Upper lobe of right lung (tissue), 1 donor: ENCODE measurements at regions not wholly inside any gene's neighbourhood (a gene's known extent, or its start where the extent isn't known, plus 50 kb on each side); places are given as distances from the start of the nearest gene placed in this dataset.

Source experiments
- ATAC-seq: fragments of 200-7000 bp; cut with Tn5 transposase; one replicate; pipeline ENCODE4 v1.9.1; 2020; ENCODE audit warnings: mild to moderate bottlenecking, moderate library complexity
- DNase-seq: peaks from one replicate; pipeline ENCODE4 v3.0.0-alpha.2; 2020
- H3K27ac ChIP-seq: fragments of 200-600 bp; one replicate; pipeline ENCODE4 v1.8.0; 2022
- H3K27me3 ChIP-seq: fragments of 200-600 bp; one replicate; pipeline ENCODE4 v1.8.0; 2022; ENCODE audit warnings: mild to moderate bottlenecking
- H3K36me3 ChIP-seq: fragments of 200-600 bp; one replicate; pipeline ENCODE4 v1.8.0; 2022
- H3K4me1 ChIP-seq: fragments of 200-600 bp; one replicate; pipeline ENCODE4 v1.8.0; 2022
- H3K4me3 ChIP-seq: fragments of 200-600 bp; one replicate; pipeline ENCODE4 v1.8.0; 2022; ENCODE audit warnings: mild to moderate bottlenecking
- H3K9me3 ChIP-seq: fragments of 200-600 bp; one replicate; pipeline ENCODE4 v1.8.0; 2022
- intact Hi-C: fragments of 100-400 bp; cut with DNase I; formaldehyde crosslinking; loops from one replicate; pipeline ENCODE4 v1.11.0; 2022
- TF ChIP-seq, protein P1 (sequence below): fragments of 200-600 bp; IDR thresholded peaks from one replicate; pipeline ENCODE4 v1.8.0; 2022; ENCODE audit warnings: antibody characterized with exemption
- donor health status: DM: no; HTN: yes; CAD: no; lungs with severe emphysema.

- ATAC-seq = no peak
- Histone ChIP-seq H3K27me3 (no peaks in the 10 kb centered on the region), H3K36me3 (no peaks in the 10 kb centered on the region), H3K4me3 (no peak overlapping the region), H3K9me3 (no peaks in the 10 kb centered on the region), H3K27ac (no peak overlapping the region), H3K4me1 (no peaks in the 10 kb centered on the region)
- no peak for DNase-seq
- intact Hi-C loops = no loop called here
- TF ChIP-seq, protein P1, sequence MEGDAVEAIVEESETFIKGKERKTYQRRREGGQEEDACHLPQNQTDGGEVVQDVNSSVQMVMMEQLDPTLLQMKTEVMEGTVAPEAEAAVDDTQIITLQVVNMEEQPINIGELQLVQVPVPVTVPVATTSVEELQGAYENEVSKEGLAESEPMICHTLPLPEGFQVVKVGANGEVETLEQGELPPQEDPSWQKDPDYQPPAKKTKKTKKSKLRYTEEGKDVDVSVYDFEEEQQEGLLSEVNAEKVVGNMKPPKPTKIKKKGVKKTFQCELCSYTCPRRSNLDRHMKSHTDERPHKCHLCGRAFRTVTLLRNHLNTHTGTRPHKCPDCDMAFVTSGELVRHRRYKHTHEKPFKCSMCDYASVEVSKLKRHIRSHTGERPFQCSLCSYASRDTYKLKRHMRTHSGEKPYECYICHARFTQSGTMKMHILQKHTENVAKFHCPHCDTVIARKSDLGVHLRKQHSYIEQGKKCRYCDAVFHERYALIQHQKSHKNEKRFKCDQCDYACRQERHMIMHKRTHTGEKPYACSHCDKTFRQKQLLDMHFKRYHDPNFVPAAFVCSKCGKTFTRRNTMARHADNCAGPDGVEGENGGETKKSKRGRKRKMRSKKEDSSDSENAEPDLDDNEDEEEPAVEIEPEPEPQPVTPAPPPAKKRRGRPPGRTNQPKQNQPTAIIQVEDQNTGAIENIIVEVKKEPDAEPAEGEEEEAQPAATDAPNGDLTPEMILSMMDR = no peak
Observed at GRCh38 chr9:118109542-118109941, 405.3 kb downstream of the TLR4 start.

DNA sequence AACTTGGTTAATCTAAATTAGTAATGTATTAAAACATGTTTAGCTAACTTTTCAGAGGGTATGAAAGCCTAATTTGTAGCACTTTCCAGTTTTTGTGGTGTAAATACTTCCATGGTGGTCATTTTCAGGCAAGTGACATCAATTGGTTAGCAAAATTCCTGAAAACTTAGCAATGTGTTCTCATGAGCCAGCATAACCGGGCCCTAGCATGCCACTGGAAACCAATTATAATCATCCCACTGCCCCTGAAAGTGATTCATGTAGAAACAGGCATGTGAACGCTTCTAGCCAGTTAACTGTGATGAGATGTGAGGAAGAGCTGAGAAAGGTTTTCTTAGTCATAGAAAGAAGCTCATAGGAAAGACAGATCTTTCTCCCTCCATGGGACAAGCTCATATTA is 417.2 kb downstream of the TLR4 start:
- no peak overlapping the region for H3K4me3 ChIP-seq
- H3K9me3 ChIP-seq = no peaks in the 10 kb centered on the region
- intact Hi-C loops = no loop called here
- no peaks in the 10 kb centered on the region for H3K4me1 ChIP-seq
- H3K27me3 ChIP-seq = no peaks in the 10 kb centered on the region
- TF ChIP-seq, protein P1 = no peak
- ATAC-seq = no peak
- H3K36me3 ChIP-seq = no peaks in the 10 kb centered on the region
- no peak overlapping the region for H3K27ac ChIP-seq
- DNase-seq = no peak

- Histone ChIP-seq H3K4me1 (no peaks in the 10 kb centered on the region), H3K4me3 (no peak overlapping the region), H3K27me3 (no peaks in the 10 kb centered on the region), H3K36me3 (no peaks in the 10 kb centered on the region), H3K27ac (no peak overlapping the region), H3K9me3 (no peaks in the 10 kb centered on the region)
- TF ChIP-seq, protein P1 = no peak
- no peak for ATAC-seq
- DNase-seq = peak; percentile 28
- intact Hi-C loops = no loop called here
Observed at GRCh38 chr9:118128313-118128712, 424.1 kb downstream of the TLR4 start.

DNA sequence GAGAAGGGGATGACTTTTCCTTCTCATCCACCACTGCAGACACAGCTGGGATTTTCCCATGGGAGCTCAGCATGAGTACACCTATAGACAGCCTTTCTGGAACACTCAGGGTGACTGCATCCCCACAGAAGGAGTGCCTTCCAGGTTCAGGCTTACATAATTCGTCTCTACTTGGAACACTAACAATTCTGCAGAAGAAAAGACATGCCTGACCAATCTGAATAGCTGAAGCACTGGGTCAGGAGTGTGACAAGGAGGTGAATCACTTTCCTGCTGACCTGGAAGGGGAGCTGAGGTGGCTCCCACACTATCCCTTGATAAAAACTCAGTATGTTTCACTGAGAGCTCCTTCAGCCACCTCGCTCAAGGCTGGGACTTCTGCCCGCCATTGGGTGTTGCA is 425.3 kb downstream of the TLR4 start:
- Histone ChIP-seq H3K4me3 (no peak overlapping the region), H3K9me3 (no peaks in the 10 kb centered on the region), H3K36me3 (no peaks in the 10 kb centered on the region), H3K27ac (no peak overlapping the region), H3K27me3 (no peaks in the 10 kb centered on the region), H3K4me1 (no peaks in the 10 kb centered on the region)
- ATAC-seq (no peak), DNase-seq (no peak)
- intact Hi-C loops = no loop called here
- TF ChIP-seq, protein P1 = no peak

DNA sequence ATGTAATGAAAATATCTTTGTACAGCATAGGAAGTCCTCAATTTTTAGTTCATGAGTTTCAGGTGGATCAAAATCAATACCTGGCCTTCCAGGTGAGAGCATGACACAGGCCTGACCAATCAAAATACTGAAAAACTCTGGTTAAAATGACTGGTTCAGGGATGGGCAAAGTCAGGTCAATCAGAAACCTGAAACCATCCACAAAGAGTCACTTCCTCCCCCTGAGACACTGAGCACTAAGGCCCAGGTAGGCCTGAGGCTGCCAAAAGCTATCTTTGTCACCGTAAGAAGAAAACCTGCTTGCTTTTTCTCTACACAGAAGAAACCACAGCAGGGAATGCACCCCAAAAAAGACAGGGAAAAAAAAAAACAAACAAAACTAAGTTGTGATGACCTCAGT is 444.8 kb downstream of the TLR4 start:
- Histone ChIP-seq H3K36me3 (no peaks in the 10 kb centered on the region), H3K9me3 (no peaks in the 10 kb centered on the region), H3K27ac (no peak overlapping the region), H3K4me3 (no peak overlapping the region), H3K4me1 (no peaks in the 10 kb centered on the region), H3K27me3 (no peaks in the 10 kb centered on the region)
- TF ChIP-seq, protein P1 = no peak
- ATAC-seq = no peak
- intact Hi-C loops = no loop called here
- DNase-seq = no peak

- no peaks in the 10 kb centered on the region for H3K9me3 ChIP-seq
- DNase-seq (no peak), ATAC-seq (no peak)
- intact Hi-C loops = no loop called here
- no peaks in the 10 kb centered on the region for H3K4me1 ChIP-seq
- no peak overlapping the region for H3K4me3 ChIP-seq
- no peaks in the 10 kb centered on the region for H3K27me3 ChIP-seq
- no peaks in the 10 kb centered on the region for H3K36me3 ChIP-seq
- TF ChIP-seq, protein P1 = no peak
- H3K27ac ChIP-seq = no peak overlapping the region
Observed at GRCh38 chr9:118156846-118157245, 452.6 kb downstream of the TLR4 start.
